SK-N-MC (cell line): ENCODE measurements at regions not wholly inside any gene's neighbourhood (a gene's known extent, or its start where the extent isn't known, plus 50 kb on each side); places are given as distances from the start of the nearest gene placed in this dataset.

Experiments used
- EZH2 ChIP-seq: fragments of 200-600 bp; sonication (generic); IDR thresholded peaks from one replicate; pipeline ENCODE4 v1.6.1; 2017; ENCODE audit warnings: antibody characterized with exemption
- FOXP2 ChIP-seq: optimal IDR thresholded peaks from 2 replicates; pipeline ENCODE3; 2011; ENCODE audit warnings: mild to moderate bottlenecking, moderate library complexity; ENCODE audit not compliant: insufficient read depth; ENCODE audit errors: extremely low read length, control extremely low read depth
- POLR2AphosphoS5 ChIP-seq: IDR thresholded peaks from 2 replicates; pipeline ENCODE4 v1.6.1; 2012; ENCODE audit warnings: mild to moderate bottlenecking, low read depth, low read length, borderline replicate concordance

- TF ChIP-seq EZH2 (no peak), FOXP2 (no peak), POLR2AphosphoS5 (no peak)
These were observed 1318.5 kb upstream of the CELF4 start for GRCh38 chr18:38884050-38884449.
